ENCODE measurements at regions not wholly inside any gene's neighbourhood (a gene's known extent, or its start where the extent isn't known, plus 50 kb on each side); places are given as distances from the start of the nearest gene placed in this dataset.

- H3K4me1 ChIP-seq: no peaks in the 10 kb centered on the region
- no peak for TF ChIP-seq POLR2A (IDR thresholded peaks at IDR 0.05)
- no peak for TF ChIP-seq CTCF (IDR thresholded peaks at IDR 0.05)
- intact Hi-C loops (cut with DNase I): no loop called here
- ATAC-seq (no peak), DNase-seq (no peak)
- H3K36me3 ChIP-seq: no peaks in the 10 kb centered on the region
- 84 to 95% (median 87%) methylated on average over 1 of the region's 1 CpG for WGBS, 4 donors
- peaks cover 0 to 12% (median 0%) of the 10 kb centered on the region in 12 donors for H3K9me3 ChIP-seq
- H3K4me3 ChIP-seq: no peak overlapping the region
- H3K27me3 ChIP-seq: no peaks in the 10 kb centered on the region
- no peak overlapping the region for H3K27ac ChIP-seq
Measured at GRCh38 chr6:78427386-78427785, 440.0 kb upstream of the IRAK1BP1 start.

- no peak overlapping the region for H3K4me3 ChIP-seq
- ATAC-seq: no peak
- H3K4me1 ChIP-seq: no peaks in the 10 kb centered on the region
- H3K27ac ChIP-seq: no peak overlapping the region
- no peaks in the 10 kb centered on the region for H3K27me3 ChIP-seq
- TF ChIP-seq POLR2A (IDR thresholded peaks at IDR 0.05) (no peak), CTCF (IDR thresholded peaks at IDR 0.05) (no peak)
- WGBS, 4 donors: 15 to 21% (median 19%) methylated on average over 1 of the region's 1 CpG
- intact Hi-C loops (cut with DNase I): no loop called here
- no peak for DNase-seq
- no peaks in the 10 kb centered on the region for H3K36me3 ChIP-seq
- peaks cover 0 to 1% (median 0%) of the 10 kb centered on the region in 12 donors for H3K9me3 ChIP-seq
Measured at GRCh38 chr6:78430521-78430920, 436.8 kb upstream of the IRAK1BP1 start.

GRCh38 chr6:78435671-78436070 lies 431.7 kb upstream of the IRAK1BP1 start:
- no peaks in the 10 kb centered on the region for H3K9me3 ChIP-seq

GRCh38 chr6:78436335-78436734 lies 431.0 kb upstream of the IRAK1BP1 start:
- Histone ChIP-seq H3K4me1 (no peaks in the 10 kb centered on the region), H3K36me3 (no peaks in the 10 kb centered on the region), H3K27ac (no peak overlapping the region), H3K9me3 (no peaks in the 10 kb centered on the region), H3K27me3 (no peaks in the 10 kb centered on the region), H3K4me3 (no peak overlapping the region)
- no peak for ATAC-seq
- no peak for DNase-seq
- TF ChIP-seq POLR2A (IDR thresholded peaks at IDR 0.05) (no peak), CTCF (IDR thresholded peaks at IDR 0.05) (no peak)
- intact Hi-C loops (cut with DNase I): no loop called here

More at GRCh38 chr6:78435671-78436070, 431.7 kb upstream of the IRAK1BP1 start:
- H3K4me1 ChIP-seq: no peaks in the 10 kb centered on the region
- 81 to 83% (median 82%) methylated on average over 2 of the region's 2 CpGs for WGBS, 4 donors
- ATAC-seq (no peak), DNase-seq (no peak)
- H3K27ac ChIP-seq: no peak overlapping the region
- intact Hi-C loops (cut with DNase I): no loop called here
- no peaks in the 10 kb centered on the region for H3K36me3 ChIP-seq
- no peak overlapping the region for H3K4me3 ChIP-seq
- TF ChIP-seq CTCF (IDR thresholded peaks at IDR 0.05) (no peak), POLR2A (IDR thresholded peaks at IDR 0.05) (no peak)
- no peaks in the 10 kb centered on the region for H3K27me3 ChIP-seq
